HG02763 (cell line): ENCODE measurements at regions not wholly inside any gene's neighbourhood (a gene's known extent, or its start where the extent isn't known, plus 50 kb on each side); places are given as distances from the start of the nearest gene placed in this dataset.
"Not testable (repeated sequence)": the region's sequence is repeated elsewhere in the genome, so short reads cannot be mapped to it uniquely, and the experiment has no call there.

ENCODE experiments used
- ATAC-seq: cut with Tn5 transposase; IDR thresholded peaks from one replicate; pipeline ENCODE4 v1.9.1; 2021; ENCODE audit warnings: mild to moderate bottlenecking, moderate library complexity; ENCODE audit not compliant: unreplicated experiment

GRCh38 chr5:97478483-97478882 lies 295.4 kb upstream of the RIOK2 start:
- ATAC-seq = no peak

- no peak for ATAC-seq
Measured at GRCh38 chr5:97480313-97480712, 297.3 kb upstream of the RIOK2 start.

GRCh38 chr5:97488126-97488668 lies 305.1 kb upstream of the RIOK2 start:
- no peak for ATAC-seq

GRCh38 chr5:97489010-97489840 lies 306.2 kb upstream of the RIOK2 start:
- no peak for ATAC-seq

- no peak for ATAC-seq
Measured at GRCh38 chr5:97494465-97494864, 311.4 kb upstream of the RIOK2 start.

- no peak for ATAC-seq
Measured at GRCh38 chr5:97495301-97495700, 312.3 kb upstream of the RIOK2 start.

- no peak for ATAC-seq
Measured at GRCh38 chr5:97496037-97496436, 313.0 kb upstream of the RIOK2 start.

GRCh38 chr5:97498657-97499056 lies 315.6 kb upstream of the RIOK2 start:
- no peak for ATAC-seq

- ATAC-seq = no peak
Measured at GRCh38 chr5:97499605-97500004, 316.6 kb upstream of the RIOK2 start.

- ATAC-seq = no peak
Measured at GRCh38 chr5:97501286-97501964, 318.4 kb upstream of the RIOK2 start.

GRCh38 chr5:97501965-97502305 lies 318.9 kb upstream of the RIOK2 start:
- ATAC-seq = no peak

- ATAC-seq = no peak
Measured at GRCh38 chr5:97508864-97509263, 325.8 kb upstream of the RIOK2 start.

GRCh38 chr5:97519565-97519964 lies 336.5 kb upstream of the RIOK2 start:
- not testable (repeated sequence) for ATAC-seq

GRCh38 chr5:97523336-97523735 lies 340.3 kb upstream of the RIOK2 start:
- ATAC-seq = not testable (repeated sequence)

GRCh38 chr5:97525780-97526179 lies 342.7 kb upstream of the RIOK2 start:
- no peak for ATAC-seq

- ATAC-seq = no peak
Measured at GRCh38 chr5:97528941-97529340, 345.9 kb upstream of the RIOK2 start.

- no peak for ATAC-seq
Measured at GRCh38 chr5:97529354-97529985, 346.4 kb upstream of the RIOK2 start.

- peak; percentile 74 for ATAC-seq
Measured at GRCh38 chr5:97531549-97531948, 348.5 kb upstream of the RIOK2 start.

GRCh38 chr5:97534166-97534565 lies 351.1 kb upstream of the RIOK2 start:
- peak; percentile 69 for ATAC-seq

- ATAC-seq = no peak
Measured at GRCh38 chr5:97536683-97537082, 353.6 kb upstream of the RIOK2 start.

GRCh38 chr5:97538912-97539311 lies 355.9 kb upstream of the RIOK2 start:
- no peak for ATAC-seq

GRCh38 chr5:97541864-97542263 lies 358.8 kb upstream of the RIOK2 start:
- no peak for ATAC-seq
